OCI-LY3 (cell line): ENCODE measurements at regions not wholly inside any gene's neighbourhood (a gene's known extent, or its start where the extent isn't known, plus 50 kb on each side); places are given as distances from the start of the nearest gene placed in this dataset.
"Not testable (repeated sequence)": the region's sequence is repeated elsewhere in the genome, so short reads cannot be mapped to it uniquely, and the experiment has no call there.

Experiments
- EZH2phosphoT487 ChIP-seq: fragments of 200-600 bp; shearing (Covaris generic); IDR thresholded peaks from 2 replicates; pipeline ENCODE4 v1.6.1; 2018; ENCODE audit warnings: antibody characterized with exemption, mixed run types, low read depth
- TF ChIP-seq, protein P1 (sequence below): fragments of 200-600, 300-600 bp; sonication (generic); IDR thresholded peaks from 2 replicates; pipeline ENCODE4 v1.5.1; 2014; ENCODE audit warnings: antibody characterized with exemption, low read length, low read depth

DNA sequence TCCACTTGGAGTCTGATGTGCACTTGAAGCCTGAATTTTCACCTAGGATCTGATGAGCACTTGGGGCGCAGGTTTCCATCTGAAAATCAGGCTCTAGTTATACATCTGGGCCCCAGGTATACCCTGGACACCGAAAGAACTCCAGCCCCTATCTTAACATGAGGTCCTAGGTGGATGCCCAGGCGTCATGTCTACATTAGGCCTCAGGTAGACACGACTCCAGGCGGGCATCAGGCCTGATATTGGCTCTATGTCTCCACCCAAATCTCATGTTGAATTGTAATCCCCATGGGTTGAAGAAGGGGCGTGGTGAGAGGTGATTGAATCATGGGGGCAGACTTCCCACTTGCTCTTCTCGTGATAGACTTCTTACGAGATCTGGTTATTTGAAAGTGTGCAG, 1488.1 kb upstream of the TPTE start:
- TF ChIP-seq, protein P1, sequence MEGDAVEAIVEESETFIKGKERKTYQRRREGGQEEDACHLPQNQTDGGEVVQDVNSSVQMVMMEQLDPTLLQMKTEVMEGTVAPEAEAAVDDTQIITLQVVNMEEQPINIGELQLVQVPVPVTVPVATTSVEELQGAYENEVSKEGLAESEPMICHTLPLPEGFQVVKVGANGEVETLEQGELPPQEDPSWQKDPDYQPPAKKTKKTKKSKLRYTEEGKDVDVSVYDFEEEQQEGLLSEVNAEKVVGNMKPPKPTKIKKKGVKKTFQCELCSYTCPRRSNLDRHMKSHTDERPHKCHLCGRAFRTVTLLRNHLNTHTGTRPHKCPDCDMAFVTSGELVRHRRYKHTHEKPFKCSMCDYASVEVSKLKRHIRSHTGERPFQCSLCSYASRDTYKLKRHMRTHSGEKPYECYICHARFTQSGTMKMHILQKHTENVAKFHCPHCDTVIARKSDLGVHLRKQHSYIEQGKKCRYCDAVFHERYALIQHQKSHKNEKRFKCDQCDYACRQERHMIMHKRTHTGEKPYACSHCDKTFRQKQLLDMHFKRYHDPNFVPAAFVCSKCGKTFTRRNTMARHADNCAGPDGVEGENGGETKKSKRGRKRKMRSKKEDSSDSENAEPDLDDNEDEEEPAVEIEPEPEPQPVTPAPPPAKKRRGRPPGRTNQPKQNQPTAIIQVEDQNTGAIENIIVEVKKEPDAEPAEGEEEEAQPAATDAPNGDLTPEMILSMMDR: not testable (repeated sequence)
- TF ChIP-seq EZH2phosphoT487: not testable (repeated sequence)
